HepG2 (cell line): ENCODE measurements at regions not wholly inside any gene's neighbourhood (a gene's known extent, or its start where the extent isn't known, plus 50 kb on each side); places are given as distances from the start of the nearest gene placed in this dataset.

ENCODE experiments used
- CBFB ChIP-seq: sonication (generic); formaldehyde crosslinking; IDR thresholded peaks from 2 replicates; pipeline ENCODE4 v1.4.0; 2020; ENCODE audit warnings: missing genetic modification reagents
- EP300 ChIP-seq, 3 experiments: sonication (generic) in 1 of 3; formaldehyde crosslinking in 1 of 3; IDR thresholded peaks; 2 replicates each; pipeline versions ENCODE4 v1.5.1 to v1.6.1; 2011 to 2020; ENCODE audit warnings: low read depth in 2 of 3, low read length in 2 of 3, borderline replicate concordance in 1 of 3, improper control_type of control experiment in 1 of 3, mild to moderate bottlenecking in 1 of 3, missing genetic modification reagents in 1 of 3, moderate library complexity in 1 of 3
- NR2F2 ChIP-seq: IDR thresholded peaks from 2 replicates; pipeline ENCODE4 v1.6.1; 2012; ENCODE audit warnings: low read depth, inconsistent platforms, borderline replicate concordance
- RAD21 ChIP-seq: fragments of 450-650 bp; formaldehyde crosslinking; IDR thresholded peaks from 2 replicates; pipeline ENCODE4 v1.5.0; 2020; ENCODE audit warnings: mild to moderate bottlenecking
- RFX1 ChIP-seq: fragments of 450-650 bp; IDR thresholded peaks from 2 replicates; pipeline ENCODE4 v1.6.1; 2017
- SMC3 ChIP-seq: IDR thresholded peaks from 2 replicates; pipeline ENCODE4 v1.6.1; 2011; ENCODE audit warnings: low read length, improper control_type of control experiment
- SUZ12 ChIP-seq: fragments of 150-350 bp; IDR thresholded peaks from 2 replicates; pipeline ENCODE4 v1.6.1; 2014; ENCODE audit warnings: low read depth, low read length
- TF ChIP-seq, protein P1 (sequence below): sonication (generic); formaldehyde crosslinking; IDR thresholded peaks from 2 replicates; pipeline ENCODE4 v1.5.0; 2020; ENCODE audit warnings: mild to moderate bottlenecking, missing genetic modification reagents, moderate library complexity
- TF ChIP-seq, protein P2 (sequence below): IDR thresholded peaks from 2 replicates; pipeline ENCODE4 v1.6.1; 2012; ENCODE audit warnings: inconsistent platforms
- TF ChIP-seq, protein P3 (sequence below): sonication (generic); formaldehyde crosslinking; IDR thresholded peaks from 2 replicates; pipeline ENCODE4 v1.4.0; 2020; ENCODE audit warnings: mild to moderate bottlenecking, missing genetic modification reagents

DNA sequence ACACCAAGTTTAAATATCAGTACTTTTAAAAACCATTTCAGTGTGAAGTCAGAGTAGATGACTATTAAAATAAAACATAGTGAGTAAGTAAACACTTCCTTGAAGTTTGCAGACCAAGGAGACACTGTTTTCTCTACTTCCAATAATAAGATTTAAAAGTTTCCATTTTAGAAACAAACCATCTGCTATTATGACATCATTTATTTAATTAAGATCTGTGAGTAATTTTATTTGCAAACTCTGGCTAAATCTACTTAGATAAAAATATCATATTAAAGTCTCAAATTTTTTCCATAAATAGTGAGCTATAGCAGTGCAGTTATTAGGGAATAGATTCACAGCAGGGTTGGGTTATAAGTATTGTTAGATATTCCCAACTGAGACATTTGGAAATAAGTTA lies 1267.0 kb upstream of the FLRT2 start:
- TF ChIP-seq, protein P1, sequence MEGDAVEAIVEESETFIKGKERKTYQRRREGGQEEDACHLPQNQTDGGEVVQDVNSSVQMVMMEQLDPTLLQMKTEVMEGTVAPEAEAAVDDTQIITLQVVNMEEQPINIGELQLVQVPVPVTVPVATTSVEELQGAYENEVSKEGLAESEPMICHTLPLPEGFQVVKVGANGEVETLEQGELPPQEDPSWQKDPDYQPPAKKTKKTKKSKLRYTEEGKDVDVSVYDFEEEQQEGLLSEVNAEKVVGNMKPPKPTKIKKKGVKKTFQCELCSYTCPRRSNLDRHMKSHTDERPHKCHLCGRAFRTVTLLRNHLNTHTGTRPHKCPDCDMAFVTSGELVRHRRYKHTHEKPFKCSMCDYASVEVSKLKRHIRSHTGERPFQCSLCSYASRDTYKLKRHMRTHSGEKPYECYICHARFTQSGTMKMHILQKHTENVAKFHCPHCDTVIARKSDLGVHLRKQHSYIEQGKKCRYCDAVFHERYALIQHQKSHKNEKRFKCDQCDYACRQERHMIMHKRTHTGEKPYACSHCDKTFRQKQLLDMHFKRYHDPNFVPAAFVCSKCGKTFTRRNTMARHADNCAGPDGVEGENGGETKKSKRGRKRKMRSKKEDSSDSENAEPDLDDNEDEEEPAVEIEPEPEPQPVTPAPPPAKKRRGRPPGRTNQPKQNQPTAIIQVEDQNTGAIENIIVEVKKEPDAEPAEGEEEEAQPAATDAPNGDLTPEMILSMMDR (CRISPR knock-in tag), result no peak
- TF ChIP-seq SUZ12 (no peak), RFX1 (no peak), EP300 (IDR thresholded peaks at IDR 0.05; ENCODE audit: low read depth in 2 of 2, low read length in 2 of 2) (no peak), EP300 (CRISPR knock-in tag; IDR thresholded peaks at IDR 0.05; ENCODE audit: borderline replicate concordance) (no peak), RAD21 (CRISPR knock-in tag) (no peak), NR2F2 (no peak), SMC3 (no peak), CBFB (CRISPR knock-in tag) (no peak)
- TF ChIP-seq, protein P2, sequence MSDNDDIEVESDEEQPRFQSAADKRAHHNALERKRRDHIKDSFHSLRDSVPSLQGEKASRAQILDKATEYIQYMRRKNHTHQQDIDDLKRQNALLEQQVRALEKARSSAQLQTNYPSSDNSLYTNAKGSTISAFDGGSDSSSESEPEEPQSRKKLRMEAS, result no peak
- TF ChIP-seq, protein P3, sequence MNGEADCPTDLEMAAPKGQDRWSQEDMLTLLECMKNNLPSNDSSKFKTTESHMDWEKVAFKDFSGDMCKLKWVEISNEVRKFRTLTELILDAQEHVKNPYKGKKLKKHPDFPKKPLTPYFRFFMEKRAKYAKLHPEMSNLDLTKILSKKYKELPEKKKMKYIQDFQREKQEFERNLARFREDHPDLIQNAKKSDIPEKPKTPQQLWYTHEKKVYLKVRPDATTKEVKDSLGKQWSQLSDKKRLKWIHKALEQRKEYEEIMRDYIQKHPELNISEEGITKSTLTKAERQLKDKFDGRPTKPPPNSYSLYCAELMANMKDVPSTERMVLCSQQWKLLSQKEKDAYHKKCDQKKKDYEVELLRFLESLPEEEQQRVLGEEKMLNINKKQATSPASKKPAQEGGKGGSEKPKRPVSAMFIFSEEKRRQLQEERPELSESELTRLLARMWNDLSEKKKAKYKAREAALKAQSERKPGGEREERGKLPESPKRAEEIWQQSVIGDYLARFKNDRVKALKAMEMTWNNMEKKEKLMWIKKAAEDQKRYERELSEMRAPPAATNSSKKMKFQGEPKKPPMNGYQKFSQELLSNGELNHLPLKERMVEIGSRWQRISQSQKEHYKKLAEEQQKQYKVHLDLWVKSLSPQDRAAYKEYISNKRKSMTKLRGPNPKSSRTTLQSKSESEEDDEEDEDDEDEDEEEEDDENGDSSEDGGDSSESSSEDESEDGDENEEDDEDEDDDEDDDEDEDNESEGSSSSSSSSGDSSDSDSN, result no peak
